H1 (cell line): ENCODE measurements at regions not wholly inside any gene's neighbourhood (a gene's known extent, or its start where the extent isn't known, plus 50 kb on each side); places are given as distances from the start of the nearest gene placed in this dataset.

ENCODE experiments used
- CTCF ChIA-PET: fragments of 300-600 bp; sonication (Branson Sonifier 250); formaldehyde crosslinking; loops from one replicate; lab custom pipeline; 2021; ENCODE audit not compliant: partially characterized antibody; lab: Charles Lee
- POLR2A ChIA-PET: fragments of 300-600 bp; sonication (Branson Sonifier 250); formaldehyde crosslinking; loops from one replicate; lab custom pipeline; 2021; ENCODE audit warnings: inconsistent platforms; ENCODE audit not compliant: partially characterized antibody; lab: Charles Lee
- DNase-seq, 2 experiments: peaks; one replicate each; pipeline versions ENCODE4 v3.0.0 to v3.0.0-alpha.2; 2010 to 2022; ENCODE audit warnings: low spot score in 2 of 2, low read depth in 1 of 2, mixed read lengths in 1 of 2
- FAIRE-seq: peaks from 2 replicates; lab custom pipeline; 2011; peaks lifted over from hg19 to GRCh38; lab: Jason Lieb, UNC
- H2AFZ ChIP-seq: 2 replicates; pipeline ENCODE4 v1.8.1; 2012; ENCODE audit warnings: low read length, inconsistent platforms
- H2AK5ac ChIP-seq: 2 replicates; pipeline ENCODE4 v1.6.1; 2013; ENCODE audit warnings: low read depth, low read length
- H2BK120ac ChIP-seq: replicated peaks from 2 replicates; pipeline ENCODE3; 2013; ENCODE audit warnings: low read depth, low read length, inconsistent platforms
- H2BK12ac ChIP-seq: 2 replicates; pipeline ENCODE4 v1.6.1; 2013; ENCODE audit warnings: low read depth, low read length
- H2BK15ac ChIP-seq: 2 replicates; pipeline ENCODE4 v1.6.1; 2013; ENCODE audit warnings: low read length
- H2BK20ac ChIP-seq: 2 replicates; pipeline ENCODE4 v1.6.1; 2013; ENCODE audit warnings: low read length
- H2BK5ac ChIP-seq: 2 replicates; pipeline ENCODE4 v1.6.1; 2013; ENCODE audit warnings: low read depth, low read length
- H3K14ac ChIP-seq: 2 replicates; pipeline ENCODE4 v1.6.1; 2013; ENCODE audit warnings: inconsistent platforms; ENCODE audit not compliant: insufficient read length
- H3K18ac ChIP-seq: 2 replicates; pipeline ENCODE4 v1.6.1; 2013; ENCODE audit warnings: low read length; ENCODE audit errors: extremely low read depth
- H3K23ac ChIP-seq: 2 replicates; pipeline ENCODE4 v1.6.1; 2013; ENCODE audit warnings: inconsistent platforms; ENCODE audit not compliant: insufficient read length
- H3K23me2 ChIP-seq: 2 replicates; pipeline ENCODE4 v1.6.1; 2013; ENCODE audit warnings: low read depth, low read length
- H3K27ac ChIP-seq: 2 replicates; pipeline ENCODE4 v1.6.1; 2011; ENCODE audit warnings: low read depth, low read length, inconsistent platforms
- H3K27me3 ChIP-seq, 4 experiments: replicated peaks in 1 of 4; 1 replicate in 1 of 4; 2 replicates in 3 of 4; pipeline versions ENCODE4 v1.6.1 to v1.8.1; 2011 to 2013; ENCODE audit warnings: low read length in 3 of 4, mild to moderate bottlenecking in 3 of 4, inconsistent platforms in 2 of 4, mixed read lengths in 2 of 4, moderate library complexity in 1 of 4; ENCODE audit not compliant: control insufficient read depth in 3 of 4, insufficient read depth in 3 of 4; ENCODE audit errors: extremely low read depth in 1 of 4
- H3K36me3 ChIP-seq, 4 experiments: 2 replicates each; pipeline versions ENCODE4 v1.6.1 to v1.8.1; 2011 to 2013; ENCODE audit warnings: mild to moderate bottlenecking in 4 of 4, low read length in 3 of 4, moderate library complexity in 2 of 4, control low read depth in 1 of 4, inconsistent platforms in 1 of 4; ENCODE audit not compliant: insufficient read depth in 4 of 4, control insufficient read depth in 2 of 4
- H3K4ac ChIP-seq: replicated peaks from 2 replicates; pipeline ENCODE3; 2013; ENCODE audit warnings: low read length, low read depth, mixed read lengths, inconsistent platforms; ENCODE audit not compliant: insufficient read length
- H3K4me1 ChIP-seq, 4 experiments: replicated peaks in 1 of 4; 1 replicate in 1 of 4; 2 replicates in 3 of 4; pipeline versions ENCODE4 v1.6.1 to v1.8.1; 2011 to 2013; ENCODE audit warnings: low read length in 3 of 4, inconsistent platforms in 2 of 4, mixed read lengths in 1 of 4; ENCODE audit not compliant: insufficient read depth in 4 of 4, control insufficient read depth in 3 of 4
- H3K4me2 ChIP-seq, 2 experiments: 2 replicates each; pipeline versions ENCODE4 v1.6.1 to v1.8.1; 2011 to 2013; ENCODE audit warnings: low read depth in 2 of 2, low read length in 2 of 2, control low read depth in 1 of 2, inconsistent platforms in 1 of 2, mild to moderate bottlenecking in 1 of 2; ENCODE audit not compliant: insufficient read depth in 1 of 2
- H3K4me3 ChIP-seq, 4 experiments: fragments of 200-600, 300-600 bp in 1 of 4; sonication (generic), shearing (Covaris generic), sonication (Bioruptor Twin) in 1 of 4; 2 replicates each; pipeline versions ENCODE4 v1.5.1 to v1.8.1; 2011 to 2016; ENCODE audit warnings: low read length in 4 of 4, low read depth in 3 of 4, control low read depth in 2 of 4, inconsistent platforms in 2 of 4, mild to moderate bottlenecking in 2 of 4, mixed read lengths in 1 of 4, moderate library complexity in 1 of 4; ENCODE audit not compliant: insufficient read depth in 2 of 4; ENCODE audit errors: extremely low read depth in 1 of 4
- H3K56ac ChIP-seq: replicated peaks from 2 replicates; pipeline ENCODE3; 2013; ENCODE audit warnings: low read depth, mild to moderate bottlenecking, mixed read lengths, low read length, inconsistent platforms; ENCODE audit not compliant: insufficient read length
- H3K79me1 ChIP-seq: 2 replicates; pipeline ENCODE4 v1.6.1; 2013; ENCODE audit warnings: low read depth, low read length, control low read depth
- H3K79me2 ChIP-seq, 2 experiments: 2 replicates each; pipeline versions ENCODE4 v1.6.1 to v1.8.1; 2012 to 2013; ENCODE audit warnings: low read length in 2 of 2, mild to moderate bottlenecking in 2 of 2, inconsistent platforms in 1 of 2; ENCODE audit not compliant: insufficient read depth in 2 of 2, control insufficient read depth in 1 of 2
- H3K9ac ChIP-seq, 4 experiments: replicated peaks in 1 of 4; 1 replicate in 1 of 4; 2 replicates in 3 of 4; pipeline versions ENCODE4 v1.6.1 to v1.8.1; 2011 to 2013; ENCODE audit warnings: low read depth in 3 of 4, low read length in 3 of 4, control low read depth in 2 of 4, mild to moderate bottlenecking in 2 of 4, moderate library complexity in 2 of 4, inconsistent platforms in 1 of 4; ENCODE audit errors: extremely low read depth in 1 of 4
- H3K9me3 ChIP-seq, 2 experiments: 2 replicates each; pipeline versions ENCODE4 v1.6.1 to v1.8.1; 2012 to 2013; ENCODE audit warnings: mild to moderate bottlenecking in 2 of 2, moderate library complexity in 2 of 2, control low read depth in 1 of 2, inconsistent platforms in 1 of 2, low read depth in 1 of 2, low read length in 1 of 2, mixed read lengths in 1 of 2; ENCODE audit not compliant: insufficient read depth in 2 of 2
- H4K20me1 ChIP-seq, 2 experiments: replicated peaks in 1 of 2; 2 replicates each; pipeline versions ENCODE3 to v1.8.1; 2011 to 2013; ENCODE audit warnings: inconsistent platforms in 2 of 2, low read length in 2 of 2, mild to moderate bottlenecking in 1 of 2; ENCODE audit not compliant: insufficient read depth in 2 of 2, control insufficient read depth in 1 of 2
- H4K5ac ChIP-seq: 2 replicates; pipeline ENCODE4 v1.6.1; 2013; ENCODE audit warnings: low read length, low read depth, mixed read lengths, inconsistent platforms; ENCODE audit not compliant: insufficient read length
- H4K8ac ChIP-seq: 2 replicates; pipeline ENCODE4 v1.8.0; 2013; ENCODE audit warnings: mild to moderate bottlenecking, moderate library complexity, low read length, inconsistent platforms; ENCODE audit not compliant: insufficient read depth; ENCODE audit errors: extremely low read depth
- H4K91ac ChIP-seq: replicated peaks from 2 replicates; pipeline ENCODE3; 2013; ENCODE audit warnings: low read length, mixed read lengths, inconsistent platforms; ENCODE audit not compliant: insufficient read length
- CBX8 ChIP-seq: fragments of 300-800, 300-1000 bp; sonication (generic); IDR thresholded peaks from 2 replicates; pipeline ENCODE4 v1.7.1; 2016; ENCODE audit warnings: low read depth, low read length, borderline replicate concordance
- CEBPB ChIP-seq: IDR thresholded peaks from 2 replicates; pipeline ENCODE4 v1.6.1; 2012; ENCODE audit warnings: low read depth, low read length
- E2F6 ChIP-seq: IDR thresholded peaks from 2 replicates; pipeline ENCODE4 v1.6.1; 2012; ENCODE audit warnings: inconsistent platforms
- EGR1 ChIP-seq: IDR thresholded peaks from 2 replicates; pipeline ENCODE4 v1.6.1; 2011; ENCODE audit warnings: low read depth, low read length, borderline replicate concordance
- HDAC2 ChIP-seq, 2 experiments: fragments of 300-600 bp in 1 of 2; sonication (generic) in 1 of 2; IDR thresholded peaks; 2 replicates each; pipeline ENCODE4 v1.6.1; 2011 to 2012; ENCODE audit warnings: low read depth in 2 of 2, low read length in 2 of 2, mild to moderate bottlenecking in 2 of 2, moderate library complexity in 2 of 2, borderline replicate concordance in 1 of 2, inconsistent platforms in 1 of 2
- HDAC6 ChIP-seq: IDR thresholded peaks from one replicate; pipeline ENCODE4 v1.7.1; 2012; ENCODE audit warnings: low read depth, mild to moderate bottlenecking, inconsistent platforms, low read length, moderate library complexity
- MAFK ChIP-seq: IDR thresholded peaks from 2 replicates; pipeline ENCODE4 v1.6.1; 2012; ENCODE audit warnings: low read depth, mild to moderate bottlenecking, improper control_type of control experiment, low read length
- NANOG ChIP-seq: IDR thresholded peaks from 2 replicates; pipeline ENCODE4 v1.6.1; 2011; ENCODE audit warnings: low read length, low read depth, mild to moderate bottlenecking, inconsistent platforms; ENCODE audit not compliant: insufficient read depth, poor library complexity, severe bottlenecking
- PHF8 ChIP-seq: fragments of 200-600 bp; sonication (generic); conservative IDR thresholded peaks from 2 replicates; pipeline ENCODE4 v1.7.1; 2012; ENCODE audit warnings: low read depth, mild to moderate bottlenecking, inconsistent platforms, low read length, moderate library complexity
- RNF2 ChIP-seq: fragments of 200-900, 300-1000 bp; sonication (generic); IDR thresholded peaks from 2 replicates; pipeline ENCODE4 v1.7.1; 2016; ENCODE audit warnings: borderline replicate concordance, low read depth, mild to moderate bottlenecking, antibody characterized with exemption, low read length; ENCODE audit not compliant: poor library complexity, severe bottlenecking; ENCODE audit errors: missing control alignments
- SIRT6 ChIP-seq: IDR thresholded peaks from one replicate; pipeline ENCODE4 v1.7.1; 2012; ENCODE audit warnings: low read length, inconsistent platforms
- SUZ12 ChIP-seq: fragments of 200-600 bp; sonication (generic); IDR thresholded peaks from 2 replicates; pipeline ENCODE4 v1.6.1; 2012; ENCODE audit warnings: mild to moderate bottlenecking, inconsistent platforms, low read length, moderate library complexity, mixed read lengths
- TAF1 ChIP-seq: IDR thresholded peaks from 2 replicates; pipeline ENCODE4 v1.6.1; 2011; ENCODE audit warnings: mild to moderate bottlenecking, low read depth, low read length
- WGBS, 2 experiments: shearing (Covaris generic) in 1 of 2; methylation state at CpG; one replicate each; pipeline versions ENCODE4 v1.1.6 to v1.1.7; 2013 to 2015; ENCODE audit warnings: low lambda C conversion rate in 2 of 2, mixed read lengths in 2 of 2, inconsistent platforms in 1 of 2, low coverage in 1 of 2, missing lambda C conversion rate in 1 of 2; ENCODE audit not compliant: insufficient replicate concordance in 2 of 2, insufficient coverage in 1 of 2, insufficient read length in 1 of 2; ENCODE audit errors: extremely low coverage in 1 of 2, missing lambda C conversion rate in 1 of 2; 5-methylcytosine and 5-hydroxymethylcytosine counted together

DNA sequence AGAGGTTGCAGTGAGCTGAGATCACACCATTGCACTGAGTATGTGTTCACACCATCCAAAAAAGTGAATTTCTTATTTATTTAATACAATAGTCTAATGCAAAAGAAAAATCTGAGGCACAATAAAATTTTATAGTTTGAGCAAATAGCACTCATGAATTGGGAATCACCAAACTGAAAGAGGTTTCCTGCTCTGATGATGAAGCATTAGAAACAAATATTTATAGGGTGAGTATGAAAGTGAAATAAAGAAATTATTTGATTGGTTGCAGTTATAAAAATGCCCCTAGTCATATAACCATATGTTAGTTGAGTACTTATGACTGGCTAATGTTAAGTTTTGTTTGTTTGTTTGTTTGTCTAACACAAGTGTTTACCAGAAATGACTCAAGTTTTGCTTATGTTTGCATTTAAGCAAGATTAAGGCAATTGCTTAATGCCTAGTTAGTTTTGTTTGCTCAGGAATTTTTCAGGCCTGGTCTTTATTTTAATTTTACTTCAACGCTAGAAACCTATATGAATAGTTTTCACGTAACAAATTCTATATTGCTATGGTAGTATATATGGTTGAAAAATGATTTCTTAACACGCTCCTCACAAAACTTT lies 151.5 kb upstream of the FAM83B start:
- CTCF ChIA-PET, result interaction anchor here (1.0 to 2.2 kb wide), 4 partner anchors 8 to 709 kb away, joined by 3 to 9 read pairs (median 5); no protein-coding TSS in a partner anchor
- no peak overlapping the region for H3K18ac ChIP-seq
- POLR2A ChIA-PET, result no interaction called here
- H3K36me3 ChIP-seq, result no peaks in the 10 kb centered on the region
- no peak overlapping the region for H3K4me3 ChIP-seq
- no peak overlapping the region for H2BK12ac ChIP-seq
- H3K4ac ChIP-seq, result no peak overlapping the region
- no peak overlapping the region for H3K9ac ChIP-seq
- H2AFZ ChIP-seq, result no peak overlapping the region
- FAIRE-seq, result no peak
- no peaks in the 10 kb centered on the region for H3K23me2 ChIP-seq
- no peaks in the 10 kb centered on the region for H3K9me3 ChIP-seq
- H3K79me2 ChIP-seq, result no peaks in the 10 kb centered on the region
- no peak overlapping the region for H3K14ac ChIP-seq
- H2BK20ac ChIP-seq, result no peak overlapping the region
- no peak overlapping the region for H3K4me2 ChIP-seq
- DNase-seq, result no peak
- 0 out of 7 replicates have a peak, but pooled peaks cover 0 to 1% (median 0%) of the 10 kb centered on the region in 4 experiments for H3K4me1 ChIP-seq
- H4K5ac ChIP-seq, result no peak overlapping the region
- H2BK5ac ChIP-seq, result no peak overlapping the region
- no peaks in the 10 kb centered on the region for H3K79me1 ChIP-seq
- no peak overlapping the region for H2BK120ac ChIP-seq
- H4K91ac ChIP-seq, result no peak overlapping the region
- no peak overlapping the region for H3K56ac ChIP-seq
- no peak overlapping the region for H3K27ac ChIP-seq
- WGBS, 2 experiments, result 95% methylated on average over 3 of the region's 3 CpGs; no CpG with 5 or more reads in 1 of the 2 experiments
- no peak overlapping the region for H2AK5ac ChIP-seq
- no peak overlapping the region for H4K8ac ChIP-seq
- no peak overlapping the region for H3K23ac ChIP-seq
- H3K27me3 ChIP-seq, result peaks cover 6 to 20% (median 15%) of the 10 kb centered on the region in 4 experiments
- no peaks in the 10 kb centered on the region for H4K20me1 ChIP-seq
- no peak overlapping the region for H2BK15ac ChIP-seq
- TF ChIP-seq SIRT6 (no peak), HDAC2 (IDR thresholded peaks at IDR 0.05; ENCODE audit: borderline replicate concordance in 1 of 2, low read depth in 2 of 2, low read length in 2 of 2) (no peak), RNF2 (no peak), MAFK (no peak), PHF8 (no peak), SUZ12 (no peak), HDAC6 (no peak), CBX8 (no peak), CEBPB (no peak), EGR1 (no peak), NANOG (no peak), TAF1 (no peak), E2F6 (no peak)
